ENCODE measurements at regions not wholly inside any gene's neighbourhood (a gene's known extent, or its start where the extent isn't known, plus 50 kb on each side); places are given as distances from the start of the nearest gene placed in this dataset.

- no peak for DNase-seq
These were observed 264.8 kb upstream of the RPL38 start for GRCh38 chr17:73938706-73939105.

- no peak for DNase-seq
These were observed 263.7 kb upstream of the RPL38 start for GRCh38 chr17:73939806-73940205.

GRCh38 chr17:73940511-73940910 is 263.0 kb upstream of the RPL38 start:
- DNase-seq, result no peak

GRCh38 chr17:73941919-73942530 is 261.5 kb upstream of the RPL38 start:
- no peak for DNase-seq

- DNase-seq, result no peak
These were observed 260.6 kb upstream of the RPL38 start for GRCh38 chr17:73942703-73943415.

GRCh38 chr17:73943416-73944110 is 259.9 kb upstream of the RPL38 start:
- DNase-seq, result no peak

GRCh38 chr17:73944366-73944765 is 259.1 kb upstream of the RPL38 start:
- DNase-seq, result no peak

GRCh38 chr17:73947281-73947965 is 256.1 kb upstream of the RPL38 start:
- DNase-seq, result no peak

- DNase-seq, result no peak
These were observed 255.5 kb upstream of the RPL38 start for GRCh38 chr17:73947966-73948355.

GRCh38 chr17:73949903-73950592 is 253.4 kb upstream of the RPL38 start:
- no peak for DNase-seq

GRCh38 chr17:73950593-73950914 is 252.9 kb upstream of the RPL38 start:
- DNase-seq, result no peak

GRCh38 chr17:73952082-73952479 is 251.4 kb upstream of the RPL38 start:
- DNase-seq, result peak; percentile 64

- peak; percentile 32 for DNase-seq
These were observed 250.8 kb upstream of the RPL38 start for GRCh38 chr17:73952480-73953205.

- no peak for DNase-seq
These were observed 250.1 kb upstream of the RPL38 start for GRCh38 chr17:73953206-73954033.

GRCh38 chr17:73954951-73955350 is 248.5 kb upstream of the RPL38 start:
- DNase-seq, result no peak

- DNase-seq, result no peak
These were observed 247.9 kb upstream of the RPL38 start for GRCh38 chr17:73955616-73956015.

GRCh38 chr17:73956169-73956568 is 247.3 kb upstream of the RPL38 start:
- DNase-seq, result no peak

- DNase-seq, result peak; percentile 34
These were observed 246.6 kb upstream of the RPL38 start for GRCh38 chr17:73956595-73957465.

GRCh38 chr17:73957564-73957963 is 245.9 kb upstream of the RPL38 start:
- DNase-seq, result no peak

- no peak for DNase-seq
These were observed 245.0 kb upstream of the RPL38 start for GRCh38 chr17:73958453-73958852.
